Activated naive CD4-positive, alpha-beta T cell treated with anti-CD3 and anti-CD28 coated beads, Interleukin-2, amount 50 U/mL, for 24 hours (primary cell): ENCODE measurements at regions not wholly inside any gene's neighbourhood (a gene's known extent, or its start where the extent isn't known, plus 50 kb on each side); places are given as distances from the start of the nearest gene placed in this dataset.

Experiments used
- H3K27ac Mint-ChIP-seq: one replicate; pipeline ENCODE4 v1.8.0; 2021; ENCODE audit warnings: mild to moderate bottlenecking, mixed read lengths
- H3K27me3 Mint-ChIP-seq: one replicate; pipeline ENCODE4 v1.8.0; 2021; ENCODE audit warnings: mixed read lengths
- H3K36me3 Mint-ChIP-seq: one replicate; pipeline ENCODE4 v1.8.0; 2021; ENCODE audit warnings: mixed read lengths
- H3K4me1 Mint-ChIP-seq: one replicate; pipeline ENCODE4 v1.8.0; 2021; ENCODE audit warnings: mixed read lengths
- H3K4me3 Mint-ChIP-seq: one replicate; pipeline ENCODE4 v1.8.0; 2021; ENCODE audit warnings: mild to moderate bottlenecking, mixed read lengths
- H3K9me3 Mint-ChIP-seq: one replicate; pipeline ENCODE4 v1.8.0; 2021; ENCODE audit warnings: mixed read lengths

GRCh38 chrX:22429704-22430103 is 157.0 kb downstream of the CBLL2 start:
- Mint-ChIP-seq H3K27ac (no peak overlapping the region), H3K9me3 (no peaks in the 10 kb centered on the region), H3K4me3 (no peak overlapping the region), H3K4me1 (no peaks in the 10 kb centered on the region), H3K27me3 (no peaks in the 10 kb centered on the region), H3K36me3 (no peaks in the 10 kb centered on the region)

- H3K9me3 Mint-ChIP-seq = no peaks in the 10 kb centered on the region
- no peak overlapping the region for H3K27ac Mint-ChIP-seq
- no peak overlapping the region for H3K4me3 Mint-ChIP-seq
- no peaks in the 10 kb centered on the region for H3K27me3 Mint-ChIP-seq
- no peaks in the 10 kb centered on the region for H3K36me3 Mint-ChIP-seq
- H3K4me1 Mint-ChIP-seq = no peaks in the 10 kb centered on the region
These were observed 158.0 kb downstream of the CBLL2 start for GRCh38 chrX:22430701-22431100.

- H3K9me3 Mint-ChIP-seq = no peaks in the 10 kb centered on the region
These were observed 160.8 kb downstream of the CBLL2 start for GRCh38 chrX:22433292-22434070.

GRCh38 chrX:22445880-22446279 is 173.2 kb downstream of the CBLL2 start:
- no peaks in the 10 kb centered on the region for H3K36me3 Mint-ChIP-seq
- H3K9me3 Mint-ChIP-seq = no peaks in the 10 kb centered on the region
- no peaks in the 10 kb centered on the region for H3K27me3 Mint-ChIP-seq
- no peak overlapping the region for H3K4me3 Mint-ChIP-seq
- no peak overlapping the region for H3K27ac Mint-ChIP-seq
- no peaks in the 10 kb centered on the region for H3K4me1 Mint-ChIP-seq

More at GRCh38 chrX:22433292-22434070, 160.8 kb downstream of the CBLL2 start:
- no peaks in the 10 kb centered on the region for H3K36me3 Mint-ChIP-seq
- no peak overlapping the region for H3K27ac Mint-ChIP-seq
- H3K4me1 Mint-ChIP-seq = no peaks in the 10 kb centered on the region
- H3K4me3 Mint-ChIP-seq = no peak overlapping the region
- H3K27me3 Mint-ChIP-seq = no peaks in the 10 kb centered on the region

DNA sequence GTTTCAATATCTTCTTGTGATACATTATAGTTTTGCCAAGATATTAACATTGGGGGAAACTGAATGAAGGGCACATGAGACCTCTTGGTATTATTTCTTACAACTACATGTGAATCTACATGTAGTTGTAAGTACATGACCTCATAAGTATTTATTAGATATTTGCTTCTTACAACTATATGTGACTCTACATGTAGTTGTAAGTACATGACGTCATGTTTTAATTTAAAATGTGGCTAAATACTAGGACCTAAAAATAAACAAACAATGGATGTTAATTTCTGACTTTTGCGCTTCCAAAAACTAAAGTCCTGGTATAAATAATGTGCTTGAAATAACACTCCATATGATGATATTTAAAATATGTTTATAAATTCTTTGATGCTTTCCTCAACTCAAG is 190.2 kb downstream of the CBLL2 start:
- no peak overlapping the region for H3K27ac Mint-ChIP-seq
- H3K4me1 Mint-ChIP-seq = no peaks in the 10 kb centered on the region
- H3K4me3 Mint-ChIP-seq = no peak overlapping the region

DNA sequence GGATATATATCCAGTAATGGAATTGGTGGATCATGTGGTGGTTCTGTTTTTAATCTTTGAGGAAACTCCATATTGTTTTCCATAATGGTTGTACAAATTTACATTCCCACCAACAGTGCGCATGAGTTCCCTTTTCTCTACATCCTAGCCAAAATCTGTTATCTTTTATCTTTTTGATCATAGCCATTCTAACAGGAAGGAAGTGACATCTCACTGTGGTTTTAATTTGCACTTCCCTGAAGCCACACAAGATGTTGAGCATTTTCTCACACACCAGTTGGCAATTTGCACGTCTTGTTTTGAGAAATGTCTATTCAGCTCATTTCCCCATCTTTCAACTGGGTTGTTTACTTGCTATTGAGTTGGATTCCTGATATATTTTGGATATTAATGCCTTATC is 194.9 kb downstream of the CBLL2 start:
- Mint-ChIP-seq H3K9me3 (no peaks in the 10 kb centered on the region), H3K27ac (no peak overlapping the region), H3K27me3 (no peaks in the 10 kb centered on the region), H3K4me1 (no peaks in the 10 kb centered on the region), H3K36me3 (no peaks in the 10 kb centered on the region), H3K4me3 (no peak overlapping the region)

More for the DNA sequence above, 190.2 kb downstream of the CBLL2 start:
- no peaks in the 10 kb centered on the region for H3K27me3 Mint-ChIP-seq
- H3K9me3 Mint-ChIP-seq = no peaks in the 10 kb centered on the region
- no peaks in the 10 kb centered on the region for H3K36me3 Mint-ChIP-seq

DNA sequence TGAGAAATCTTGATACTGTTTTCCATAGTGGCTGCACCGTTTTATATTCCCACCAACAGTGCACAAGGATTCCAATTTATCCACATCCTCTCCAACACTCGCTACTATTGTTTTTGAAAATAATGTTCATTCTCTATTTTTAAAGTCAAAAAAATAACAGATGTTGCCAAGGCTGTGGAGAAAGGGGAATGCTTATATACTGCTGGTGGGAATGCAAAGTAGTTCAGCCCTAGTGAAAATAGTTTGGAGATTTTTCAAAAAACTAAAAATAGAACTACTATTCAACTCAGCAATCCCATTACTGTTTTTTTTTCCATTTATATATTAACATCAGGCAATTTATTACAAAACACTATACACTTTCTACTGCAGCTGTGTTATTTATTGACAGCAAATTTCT is 208.7 kb downstream of the CBLL2 start:
- H3K27me3 Mint-ChIP-seq = no peaks in the 10 kb centered on the region
- H3K36me3 Mint-ChIP-seq = no peaks in the 10 kb centered on the region
- no peaks in the 10 kb centered on the region for H3K9me3 Mint-ChIP-seq
- H3K4me3 Mint-ChIP-seq = no peak overlapping the region
- H3K4me1 Mint-ChIP-seq = no peaks in the 10 kb centered on the region
- H3K27ac Mint-ChIP-seq = no peak overlapping the region

DNA sequence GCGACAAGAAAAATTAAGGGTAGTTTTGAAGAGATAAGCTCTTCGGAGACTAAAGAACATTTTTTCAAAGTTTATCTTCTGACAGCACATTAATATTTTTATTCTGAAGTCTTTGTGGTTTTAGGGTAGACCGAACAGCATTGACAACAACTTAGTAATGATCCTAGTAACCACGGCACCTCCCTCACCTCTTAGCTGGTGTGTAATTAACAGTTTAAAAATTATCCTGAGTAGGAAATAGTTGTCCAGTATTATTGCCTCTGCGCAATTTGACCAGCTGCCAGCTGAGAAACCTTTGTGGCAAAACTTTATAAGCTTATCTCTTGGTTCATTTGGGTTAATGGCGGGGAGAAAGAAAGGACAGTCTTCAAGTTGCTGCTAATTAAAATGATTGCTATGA is 213.6 kb downstream of the CBLL2 start:
- no peaks in the 10 kb centered on the region for H3K36me3 Mint-ChIP-seq
- H3K4me1 Mint-ChIP-seq = no peaks in the 10 kb centered on the region
- no peaks in the 10 kb centered on the region for H3K9me3 Mint-ChIP-seq
- no peak overlapping the region for H3K27ac Mint-ChIP-seq
- H3K4me3 Mint-ChIP-seq = no peak overlapping the region
- H3K27me3 Mint-ChIP-seq = no peaks in the 10 kb centered on the region

GRCh38 chrX:22516893-22517292 is 244.2 kb downstream of the CBLL2 start:
- Mint-ChIP-seq H3K36me3 (no peaks in the 10 kb centered on the region), H3K27ac (peak overlapping the region; percentile 23), H3K4me3 (no peak overlapping the region), H3K4me1 (no peaks in the 10 kb centered on the region), H3K27me3 (no peaks in the 10 kb centered on the region), H3K9me3 (no peaks in the 10 kb centered on the region)

- no peak overlapping the region for H3K4me3 Mint-ChIP-seq
- no peak overlapping the region for H3K27ac Mint-ChIP-seq
- H3K36me3 Mint-ChIP-seq = no peaks in the 10 kb centered on the region
- no peaks in the 10 kb centered on the region for H3K27me3 Mint-ChIP-seq
- no peaks in the 10 kb centered on the region for H3K4me1 Mint-ChIP-seq
- H3K9me3 Mint-ChIP-seq = no peaks in the 10 kb centered on the region
These were observed 247.6 kb downstream of the CBLL2 start for GRCh38 chrX:22520128-22520828.

GRCh38 chrX:22526339-22526738 is 253.6 kb downstream of the CBLL2 start:
- Mint-ChIP-seq H3K27ac (no peak overlapping the region), H3K4me1 (no peaks in the 10 kb centered on the region), H3K4me3 (no peak overlapping the region), H3K27me3 (no peaks in the 10 kb centered on the region), H3K36me3 (no peaks in the 10 kb centered on the region), H3K9me3 (no peaks in the 10 kb centered on the region)

DNA sequence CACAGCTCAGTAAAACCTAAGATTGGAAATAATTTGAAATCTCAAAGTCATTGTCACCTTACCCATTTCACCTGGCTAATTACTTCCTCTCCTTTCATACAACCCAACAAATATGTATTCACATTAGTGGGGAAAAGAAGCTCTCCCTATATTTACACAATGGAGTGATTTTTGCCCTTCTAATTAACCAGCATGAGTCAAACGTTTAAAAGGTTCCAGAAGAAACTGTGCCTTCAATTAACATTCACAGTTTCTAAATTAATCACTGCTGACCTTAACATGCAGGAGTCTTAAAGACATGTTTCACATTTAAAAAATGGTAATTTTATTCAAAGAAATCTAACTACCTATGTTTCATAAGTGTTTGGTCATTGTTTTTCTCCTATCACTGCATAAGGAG is 254.6 kb downstream of the CBLL2 start:
- H3K4me3 Mint-ChIP-seq = no peak overlapping the region
- H3K4me1 Mint-ChIP-seq = no peaks in the 10 kb centered on the region
- H3K27ac Mint-ChIP-seq = no peak overlapping the region
- no peaks in the 10 kb centered on the region for H3K27me3 Mint-ChIP-seq
- H3K9me3 Mint-ChIP-seq = no peaks in the 10 kb centered on the region
- H3K36me3 Mint-ChIP-seq = no peaks in the 10 kb centered on the region

GRCh38 chrX:22533898-22534297 is 261.2 kb downstream of the CBLL2 start:
- no peaks in the 10 kb centered on the region for H3K9me3 Mint-ChIP-seq
- H3K27ac Mint-ChIP-seq = no peak overlapping the region

DNA sequence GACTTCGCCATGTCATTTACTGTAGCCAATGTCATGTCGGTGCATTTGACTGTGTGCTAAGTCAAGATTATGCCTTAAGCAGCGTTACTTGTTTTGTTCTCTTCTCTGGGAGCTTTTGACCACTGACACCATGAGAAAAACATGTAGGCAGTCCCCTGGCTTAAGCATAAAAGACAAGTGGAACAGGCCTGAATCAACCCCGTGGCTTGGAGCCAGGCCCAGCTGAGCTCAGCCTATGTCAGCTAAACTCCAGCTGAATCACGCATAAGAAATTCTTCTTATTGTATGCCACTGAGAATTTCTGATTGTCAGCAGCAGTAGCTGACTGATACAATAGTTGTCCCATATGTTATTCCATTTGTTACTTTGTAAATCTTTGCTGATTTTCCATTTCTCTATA is 261.9 kb downstream of the CBLL2 start:
- H3K4me1 Mint-ChIP-seq = no peaks in the 10 kb centered on the region
- H3K9me3 Mint-ChIP-seq = no peaks in the 10 kb centered on the region
- no peak overlapping the region for H3K4me3 Mint-ChIP-seq
- no peaks in the 10 kb centered on the region for H3K36me3 Mint-ChIP-seq
- no peaks in the 10 kb centered on the region for H3K27me3 Mint-ChIP-seq
- no peak overlapping the region for H3K27ac Mint-ChIP-seq

More at GRCh38 chrX:22533898-22534297, 261.2 kb downstream of the CBLL2 start:
- no peaks in the 10 kb centered on the region for H3K27me3 Mint-ChIP-seq
- no peaks in the 10 kb centered on the region for H3K4me1 Mint-ChIP-seq
- no peaks in the 10 kb centered on the region for H3K36me3 Mint-ChIP-seq
- no peak overlapping the region for H3K4me3 Mint-ChIP-seq

GRCh38 chrX:22536746-22537304 is 264.1 kb downstream of the CBLL2 start:
- Mint-ChIP-seq H3K36me3 (no peaks in the 10 kb centered on the region), H3K9me3 (no peaks in the 10 kb centered on the region), H3K4me3 (no peak overlapping the region), H3K27ac (no peak overlapping the region), H3K27me3 (no peaks in the 10 kb centered on the region), H3K4me1 (no peaks in the 10 kb centered on the region)

DNA sequence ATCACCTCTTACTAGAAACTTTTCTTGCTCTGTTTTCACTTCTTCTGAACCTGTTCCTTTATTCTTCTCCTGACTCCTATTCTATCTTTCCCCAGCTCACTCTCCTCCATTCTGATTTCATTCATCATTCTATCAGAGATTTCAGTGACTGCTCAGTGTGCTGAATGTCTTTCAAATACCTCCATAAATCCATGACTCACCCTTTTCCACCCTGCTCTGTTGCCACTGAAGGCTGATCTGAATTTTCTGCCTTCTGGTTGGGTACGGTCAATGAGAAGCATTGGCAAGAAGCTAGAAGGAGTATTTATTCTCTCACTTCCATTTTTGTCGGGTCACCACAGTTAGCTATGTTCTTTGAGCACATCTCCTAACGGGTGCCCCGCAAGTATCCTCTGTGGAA is 265.9 kb downstream of the CBLL2 start:
- Mint-ChIP-seq H3K9me3 (no peaks in the 10 kb centered on the region), H3K4me1 (no peaks in the 10 kb centered on the region), H3K4me3 (no peak overlapping the region), H3K27ac (no peak overlapping the region), H3K36me3 (no peaks in the 10 kb centered on the region), H3K27me3 (no peaks in the 10 kb centered on the region)
